T1000 (cell line): ENCODE measurements at regions not wholly inside any gene's neighbourhood (a gene's known extent, or its start where the extent isn't known, plus 50 kb on each side); places are given as distances from the start of the nearest gene placed in this dataset.

Source experiments
- DNase-seq: peaks from one replicate; lab custom pipeline; 2025; ENCODE audit warnings: mixed read lengths; lab: John Stamatoyannopoulos, UW

DNA sequence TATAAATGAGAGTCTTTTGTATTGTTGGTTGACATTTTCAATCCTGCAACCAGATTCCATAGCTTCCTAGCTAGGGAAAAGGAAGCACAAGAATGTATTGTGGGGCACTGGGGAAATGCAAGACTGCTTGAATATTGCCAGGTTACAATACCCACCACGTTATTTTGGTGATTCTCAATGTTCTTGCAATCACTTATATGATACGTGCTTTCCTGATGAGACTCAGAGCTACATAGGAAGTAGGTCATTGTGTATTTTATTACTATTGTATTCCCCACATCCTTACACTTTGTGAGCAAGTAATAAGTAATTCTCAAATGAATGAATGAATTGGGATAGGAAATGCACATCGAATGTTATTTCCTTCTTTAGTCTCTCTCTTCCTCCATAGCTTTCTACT is 217.1 kb upstream of the CD180 start:
- DNase-seq = no peak

DNA sequence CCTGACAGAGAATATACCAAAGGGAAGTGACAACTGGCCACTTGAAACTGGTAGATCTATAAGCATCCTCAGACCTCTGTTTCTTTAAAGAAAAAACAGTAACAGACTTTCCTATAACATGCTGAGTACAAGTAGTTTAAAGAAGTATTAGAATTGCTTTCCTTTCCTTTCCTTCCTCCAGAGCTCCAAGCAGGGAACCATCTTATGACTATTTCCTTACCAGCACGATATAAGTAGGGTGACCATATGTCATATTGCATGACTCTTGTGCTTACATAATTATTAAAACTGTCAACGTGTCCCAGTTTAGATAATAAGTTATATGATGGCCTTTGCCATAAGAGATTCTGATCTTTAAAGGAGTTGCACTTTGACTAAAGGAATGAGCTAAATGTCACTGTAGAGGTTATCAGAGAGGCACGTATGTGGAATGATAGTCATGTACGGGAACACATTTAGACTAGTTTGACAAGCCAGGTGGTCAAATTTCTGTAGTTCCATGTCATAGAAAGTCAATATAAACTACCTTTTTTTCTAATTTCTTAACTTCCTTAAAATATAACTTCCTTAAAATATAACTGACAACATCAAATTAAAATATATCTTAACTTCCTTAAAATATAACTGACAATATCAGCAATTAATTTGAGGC is 212.7 kb upstream of the CD180 start:
- no peak for DNase-seq

DNA sequence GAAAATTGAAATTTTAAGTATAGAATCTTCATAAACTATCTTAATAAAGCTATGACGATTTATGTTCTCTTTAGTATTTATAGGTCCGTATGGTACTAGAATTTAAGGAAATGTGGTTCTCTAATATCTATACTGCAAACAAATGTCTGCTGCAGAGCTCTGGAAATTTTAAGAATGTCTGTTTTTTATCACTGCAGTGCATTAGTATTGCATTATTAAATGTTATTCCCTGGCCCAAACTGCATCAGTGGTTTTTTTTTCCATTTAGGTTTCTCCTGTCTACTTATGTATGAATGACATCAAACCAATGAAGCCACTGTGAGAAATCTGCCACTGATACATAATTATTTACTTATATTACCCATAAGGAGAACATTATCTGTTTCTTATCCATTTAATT is 211.4 kb upstream of the CD180 start:
- DNase-seq = no peak

DNA sequence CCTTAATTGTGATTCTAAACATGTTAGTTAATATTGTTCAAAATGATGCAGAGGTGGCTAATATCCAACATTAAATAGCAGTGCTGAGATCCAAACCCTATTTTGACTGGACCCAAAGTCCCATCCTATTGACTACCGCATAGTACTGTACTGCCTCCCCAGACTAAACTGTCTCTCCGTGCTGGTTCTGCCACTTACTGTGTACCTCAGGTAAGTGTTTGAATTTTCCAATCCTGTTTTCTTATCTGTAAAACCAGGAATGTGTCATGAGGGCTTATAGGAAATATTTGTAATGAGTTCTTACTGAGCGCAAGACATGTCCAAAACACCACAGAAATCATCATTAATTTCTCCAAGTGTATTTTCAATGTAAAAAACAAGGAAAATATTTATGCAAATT is 209.2 kb upstream of the CD180 start:
- no peak for DNase-seq

DNA sequence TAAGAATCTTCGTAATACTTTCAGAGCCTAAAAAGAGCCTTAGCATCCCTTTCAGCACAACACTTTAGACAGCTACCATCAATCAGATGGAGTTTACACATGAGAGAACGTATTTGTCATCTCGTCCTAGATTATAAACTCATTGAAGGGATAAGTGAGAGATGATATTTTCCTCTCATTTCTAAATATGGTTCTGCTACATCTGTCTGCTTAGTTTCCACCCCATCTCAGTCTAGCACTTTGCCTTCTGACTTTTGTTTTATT is 208.4 kb upstream of the CD180 start:
- DNase-seq = no peak

DNA sequence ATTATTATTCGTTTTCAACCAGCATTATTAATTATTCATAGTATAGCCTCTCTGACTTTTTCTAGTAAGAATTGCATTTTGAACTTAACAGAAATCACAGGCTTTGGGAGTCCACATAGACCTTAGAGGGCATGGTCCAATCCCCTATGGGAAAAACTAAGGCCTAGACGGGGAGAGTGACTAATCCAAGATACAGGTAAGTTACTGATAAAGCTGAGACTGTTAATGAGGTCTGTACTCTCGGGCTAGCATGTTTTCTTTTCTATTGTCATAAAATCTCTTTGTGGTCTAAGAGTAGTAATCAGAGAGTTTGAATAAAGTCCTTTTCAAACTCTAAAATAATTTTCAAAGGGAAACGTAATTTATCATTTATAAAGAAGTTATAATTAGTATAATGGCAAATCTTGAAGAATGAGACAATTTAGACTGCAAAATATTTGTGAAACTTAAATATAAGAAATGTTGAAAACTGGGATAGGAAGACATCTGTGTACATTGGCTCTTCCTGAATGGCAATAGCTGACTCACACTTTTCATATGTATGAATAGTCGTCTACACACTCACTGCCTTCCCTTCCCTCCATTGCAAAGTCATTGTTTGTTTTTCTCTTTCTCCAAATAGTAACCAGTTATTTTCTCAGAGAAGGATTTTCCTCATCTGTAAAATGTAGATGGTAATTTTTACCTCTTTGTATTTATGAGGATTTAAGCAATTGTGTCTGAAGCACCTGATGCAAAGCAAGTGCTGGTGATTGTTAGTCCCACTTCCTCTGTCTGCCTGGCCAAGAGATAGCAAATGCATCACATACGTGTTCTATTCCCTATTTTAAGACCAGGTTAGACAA is 207.9 kb upstream of the CD180 start:
- DNase-seq = no peak

DNA sequence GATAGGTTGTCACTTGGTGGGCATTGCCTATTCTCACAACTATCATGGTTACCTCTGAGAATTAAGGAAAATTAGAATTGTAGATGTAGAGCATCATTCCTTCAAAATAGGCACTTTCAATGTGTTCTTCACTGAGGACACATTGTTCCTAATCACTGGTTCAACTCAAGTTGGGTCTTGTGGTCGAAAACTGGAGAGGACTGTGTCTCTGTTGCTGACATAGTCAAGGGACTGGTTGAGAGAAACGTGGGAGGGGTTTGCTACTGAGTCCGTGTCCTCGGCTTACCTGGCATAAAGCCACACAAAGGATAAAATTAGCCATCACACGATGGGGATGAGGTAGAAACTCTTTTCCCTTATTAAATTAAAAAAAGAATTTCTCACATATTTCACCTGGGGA is 205.9 kb upstream of the CD180 start:
- no peak for DNase-seq

DNA sequence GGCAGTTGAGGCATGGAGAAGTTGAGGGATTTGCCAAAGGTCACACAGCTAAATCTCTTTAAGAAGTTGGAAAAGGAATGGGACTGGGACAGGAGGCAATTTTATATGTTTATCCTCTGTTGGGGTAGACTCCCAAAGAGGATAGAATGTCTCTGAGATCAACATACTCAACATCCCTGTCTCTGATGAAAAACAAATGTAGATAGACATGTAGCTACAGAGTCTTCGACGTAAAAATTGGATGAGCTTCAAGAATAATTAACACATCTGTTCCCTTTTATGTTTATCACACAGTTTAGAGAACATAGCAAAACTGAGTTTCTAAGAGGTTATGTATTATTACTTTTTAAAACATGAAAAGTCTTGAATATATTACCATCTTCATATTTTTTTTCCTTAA is 204.6 kb upstream of the CD180 start:
- no peak for DNase-seq

DNA sequence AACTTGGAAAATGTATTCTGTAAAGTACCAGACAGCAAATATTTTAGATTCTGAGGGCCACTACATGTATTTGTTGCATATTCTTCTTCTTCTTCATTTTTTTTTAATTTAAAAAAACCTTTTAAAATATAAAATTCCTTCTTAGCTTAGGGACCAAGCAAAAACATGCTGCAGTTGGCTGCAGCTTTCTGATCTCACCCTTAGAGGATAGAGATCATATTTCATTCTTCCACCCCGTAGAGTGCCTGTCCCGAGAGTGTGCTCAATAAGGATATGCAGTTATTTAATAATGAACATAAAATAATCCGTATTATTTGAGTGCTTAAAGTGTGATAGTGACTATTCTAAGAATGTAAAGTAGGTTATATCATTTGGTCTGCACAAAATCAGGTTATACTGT is 204.2 kb upstream of the CD180 start:
- DNase-seq = no peak

DNA sequence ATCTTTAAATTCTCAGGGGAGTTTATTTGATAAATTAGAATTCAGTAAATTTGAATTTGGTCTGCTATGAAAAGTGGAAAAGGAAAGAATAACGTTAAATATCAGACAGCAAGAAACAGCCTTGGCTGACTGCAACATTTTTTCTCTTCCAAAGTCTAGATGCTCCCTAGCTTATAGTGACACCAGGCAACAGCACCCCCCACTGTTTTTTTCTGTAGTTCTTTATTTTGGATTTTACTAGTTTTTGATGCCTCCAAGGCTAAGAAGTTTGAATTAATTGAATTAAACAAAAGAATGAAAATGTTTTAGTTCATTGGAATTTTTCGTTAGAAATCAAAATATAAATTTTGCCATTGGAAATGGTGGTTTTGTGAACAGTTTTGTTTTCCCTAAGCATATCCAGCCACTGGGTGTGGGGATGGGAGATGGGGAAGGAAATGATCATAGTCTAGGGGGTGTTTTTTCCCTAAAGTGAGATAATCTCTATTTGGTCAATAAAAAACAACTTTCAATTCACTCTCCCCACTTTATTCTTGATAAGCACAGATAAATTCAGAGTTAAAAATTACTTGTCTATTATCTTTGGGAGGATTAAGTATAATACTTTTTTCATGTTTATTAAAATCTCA is 199.3 kb upstream of the CD180 start:
- no peak for DNase-seq

DNA sequence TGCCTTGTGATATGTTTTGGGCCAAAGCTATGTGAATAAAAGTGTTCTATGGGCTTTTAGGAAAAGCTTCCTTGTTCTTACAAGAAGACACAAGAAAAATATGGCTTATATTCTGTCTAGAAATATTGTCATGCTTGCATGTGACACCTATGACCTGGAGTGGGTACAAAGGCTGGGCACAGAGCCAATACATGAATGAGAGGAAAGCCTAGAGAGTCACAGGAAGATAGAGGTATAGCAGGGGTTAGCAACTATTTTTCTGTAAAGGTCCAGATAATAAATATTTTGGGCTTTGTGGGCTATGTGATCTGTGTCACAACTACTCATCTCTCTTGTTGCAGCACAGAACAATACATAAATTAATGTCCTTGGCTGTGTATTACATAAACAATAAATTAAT is 196.6 kb upstream of the CD180 start:
- no peak for DNase-seq

DNA sequence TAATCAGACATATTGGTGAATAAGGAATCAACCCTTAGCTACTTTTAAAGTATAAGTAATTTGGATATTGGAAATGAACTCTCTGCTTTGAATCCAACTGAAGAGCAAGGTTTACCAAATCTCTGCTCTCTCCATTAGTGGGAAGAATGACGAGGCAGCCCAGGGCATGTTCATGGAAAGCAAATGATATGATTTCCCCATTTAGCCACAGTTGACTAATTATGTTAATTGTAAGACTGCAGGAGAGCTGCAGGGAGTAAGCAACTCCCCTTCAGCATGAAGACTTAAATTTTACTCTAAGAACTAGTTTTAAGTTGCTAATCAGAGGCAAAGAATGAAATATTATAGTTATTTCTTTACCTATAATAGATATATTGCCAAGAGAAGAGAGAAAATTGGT is 194.3 kb upstream of the CD180 start:
- no peak for DNase-seq

DNA sequence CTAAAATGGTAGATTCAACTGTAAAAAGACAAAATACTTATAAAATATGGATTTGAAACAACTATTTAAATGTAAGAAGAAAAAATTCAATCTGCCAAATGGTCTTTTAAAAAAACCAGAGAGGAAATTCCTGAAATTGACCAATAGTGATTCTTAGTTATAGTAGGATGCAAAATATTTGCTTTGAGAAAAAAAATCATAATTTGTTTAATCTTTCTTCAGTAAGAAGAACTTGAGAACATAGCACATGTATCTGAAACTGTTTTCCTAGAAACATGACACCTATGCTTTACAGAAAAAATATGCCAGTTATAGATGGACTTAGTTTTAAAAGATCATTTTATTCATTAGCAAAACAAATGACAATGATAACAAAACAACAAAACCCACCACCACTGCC is 186.9 kb upstream of the CD180 start:
- no peak for DNase-seq

DNA sequence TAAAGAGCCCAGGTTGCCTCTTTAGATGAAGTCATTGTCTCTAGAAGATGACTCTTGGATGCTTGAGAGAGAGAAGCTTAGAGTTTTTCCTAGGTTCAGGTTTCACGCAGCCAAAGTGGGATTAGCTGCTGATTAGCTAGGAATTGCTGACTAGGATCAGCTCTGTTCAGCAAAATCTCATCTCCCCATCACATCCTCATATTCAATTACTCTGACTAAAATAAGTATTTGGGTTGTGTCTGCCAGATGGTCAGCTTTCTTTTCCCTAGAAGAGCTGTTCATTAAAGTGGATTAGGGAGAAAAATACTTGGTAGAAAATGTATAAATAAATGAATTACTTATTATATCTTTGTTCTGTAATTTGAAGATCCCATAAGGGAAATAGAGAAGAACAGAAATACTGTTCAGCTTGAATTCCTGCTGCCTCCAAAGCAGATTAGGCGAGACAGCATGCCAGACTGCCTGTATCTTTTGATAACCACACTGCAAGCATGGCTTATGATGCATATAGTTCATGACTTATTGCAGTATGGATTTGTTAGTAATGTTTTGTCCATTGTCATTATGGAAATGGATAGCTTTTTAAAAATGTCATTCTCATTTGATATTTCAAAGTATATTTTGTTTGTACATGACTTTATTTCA is 184.8 kb upstream of the CD180 start:
- no peak for DNase-seq

DNA sequence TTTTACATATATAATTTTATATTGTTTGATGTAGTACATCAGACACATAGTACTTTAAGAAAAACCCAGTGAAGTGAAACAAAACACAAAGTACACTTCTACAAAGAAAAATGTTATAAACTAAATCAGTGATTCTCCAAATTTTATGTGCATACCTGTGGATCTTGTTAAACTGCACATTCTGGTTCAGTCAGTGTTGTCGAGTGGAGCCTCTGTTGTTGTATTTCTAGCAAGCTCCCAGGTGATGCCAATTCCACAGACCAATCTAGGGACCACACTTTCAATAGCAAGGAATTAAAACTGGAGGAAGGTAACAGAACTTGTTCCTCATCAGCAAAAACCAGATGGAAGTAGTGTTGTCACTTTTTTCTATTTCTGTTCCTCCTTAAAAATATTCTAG is 183.8 kb upstream of the CD180 start:
- DNase-seq = no peak

DNA sequence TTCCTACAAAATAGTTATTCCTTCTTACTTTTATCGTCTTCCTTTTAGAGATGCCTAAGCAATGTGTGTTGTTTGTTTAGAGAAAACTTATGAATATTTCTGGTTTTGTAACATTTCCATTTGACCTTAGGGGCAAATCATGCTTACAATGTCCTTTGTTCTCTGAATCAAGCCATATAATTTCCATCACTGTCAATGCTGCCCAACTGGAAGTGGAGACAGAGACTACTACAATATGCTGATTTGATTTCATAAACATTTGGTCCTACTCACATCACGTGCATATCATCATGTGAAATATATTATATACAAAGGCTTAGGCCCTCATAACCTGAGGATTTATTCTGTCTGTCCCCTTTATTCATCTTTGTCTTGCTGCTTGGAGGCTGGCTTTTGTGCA is 183.2 kb upstream of the CD180 start:
- no peak for DNase-seq

DNA sequence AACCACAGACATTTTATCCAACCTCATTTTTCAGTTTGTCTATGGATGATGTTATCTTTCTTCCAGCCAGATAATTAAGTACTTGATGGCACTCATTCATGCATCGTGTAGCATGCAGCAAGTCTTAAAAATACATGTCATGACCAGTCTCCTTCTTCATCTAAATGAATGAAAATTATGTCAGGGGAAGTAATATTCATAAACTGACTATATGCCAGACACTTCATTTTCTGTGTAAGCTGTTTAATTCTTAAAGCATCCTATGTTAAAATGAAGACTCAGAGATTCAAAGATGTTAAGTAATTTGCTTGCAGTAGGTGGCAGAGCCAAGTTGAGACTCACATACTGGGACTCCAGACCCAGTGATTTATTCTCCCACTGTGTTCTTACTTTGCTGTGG is 181.7 kb upstream of the CD180 start:
- no peak for DNase-seq

DNA sequence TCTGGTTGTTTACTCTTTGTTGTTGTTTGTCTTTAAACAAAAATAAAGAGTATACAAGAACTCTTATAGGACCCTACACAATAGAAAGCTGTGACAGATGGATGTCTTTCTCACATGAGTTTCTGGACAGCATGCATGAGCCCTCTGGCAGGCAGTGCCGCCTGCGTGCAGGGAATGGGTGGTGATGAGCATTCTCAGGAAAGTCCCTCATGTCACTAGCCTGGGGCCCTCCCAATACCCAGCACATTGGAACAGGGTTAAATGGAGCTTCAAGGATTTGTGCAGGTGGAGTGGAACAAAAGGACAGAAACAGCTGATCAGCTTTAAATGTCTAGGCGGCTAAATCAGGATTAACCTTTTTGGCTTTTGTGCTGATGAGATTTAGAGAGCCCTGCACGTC is 181.0 kb upstream of the CD180 start:
- DNase-seq = no peak

DNA sequence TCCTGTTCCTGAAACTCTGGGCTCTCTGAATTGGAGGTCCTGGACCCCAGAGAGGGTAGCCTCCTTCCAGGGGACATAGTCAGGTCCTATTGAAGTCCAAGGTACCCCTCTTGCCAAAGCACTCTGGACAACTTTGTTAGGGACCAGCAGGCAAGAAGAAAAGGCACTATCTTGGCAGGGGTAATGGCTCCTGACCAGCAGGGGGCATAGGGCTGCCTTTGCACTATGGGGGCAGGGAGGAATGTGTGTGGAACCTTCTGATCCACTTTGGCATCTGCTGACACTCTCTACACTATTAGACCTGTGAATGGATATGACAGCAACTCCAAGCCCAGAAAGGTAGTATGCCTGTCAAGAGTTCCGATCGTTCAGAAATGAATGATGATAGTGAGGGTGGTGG is 179.0 kb upstream of the CD180 start:
- no peak for DNase-seq

DNA sequence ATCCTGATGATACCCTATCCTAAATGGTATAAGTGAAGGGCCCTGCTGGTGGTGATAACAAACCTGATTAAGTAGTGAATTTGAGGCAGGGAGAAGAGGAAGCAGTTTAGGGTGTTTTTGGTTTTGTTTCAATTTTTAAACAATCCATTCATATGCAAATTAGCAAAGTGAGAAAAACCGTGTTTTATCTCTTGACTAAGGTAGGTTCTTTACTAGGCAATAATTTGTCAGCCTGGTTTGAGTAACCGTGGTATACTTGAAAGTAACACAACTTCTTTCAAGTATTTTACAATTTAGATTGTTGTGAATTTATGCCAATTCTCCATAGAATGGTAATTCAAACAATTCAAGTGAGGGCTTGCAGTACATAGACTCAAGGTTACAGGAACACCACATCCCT is 177.8 kb upstream of the CD180 start:
- no peak for DNase-seq

DNA sequence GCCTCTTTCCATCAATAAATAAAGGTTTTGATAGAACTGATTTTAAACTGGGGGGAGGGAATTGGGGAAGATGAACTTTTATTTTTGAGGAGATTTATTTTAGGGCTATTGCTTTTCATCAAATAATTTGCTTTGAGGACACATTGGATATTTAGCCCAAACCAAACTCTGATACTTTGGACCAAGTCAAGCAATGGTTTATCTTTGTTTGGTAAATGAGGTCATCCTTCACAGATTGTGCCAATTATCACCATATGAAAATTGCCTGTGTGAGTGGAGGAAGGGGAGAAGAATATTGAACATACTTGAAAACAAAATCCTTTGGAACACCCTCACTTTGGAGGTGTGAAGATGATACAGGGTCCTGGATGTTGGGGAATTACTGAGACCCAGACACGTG is 176.9 kb upstream of the CD180 start:
- no peak for DNase-seq

DNA sequence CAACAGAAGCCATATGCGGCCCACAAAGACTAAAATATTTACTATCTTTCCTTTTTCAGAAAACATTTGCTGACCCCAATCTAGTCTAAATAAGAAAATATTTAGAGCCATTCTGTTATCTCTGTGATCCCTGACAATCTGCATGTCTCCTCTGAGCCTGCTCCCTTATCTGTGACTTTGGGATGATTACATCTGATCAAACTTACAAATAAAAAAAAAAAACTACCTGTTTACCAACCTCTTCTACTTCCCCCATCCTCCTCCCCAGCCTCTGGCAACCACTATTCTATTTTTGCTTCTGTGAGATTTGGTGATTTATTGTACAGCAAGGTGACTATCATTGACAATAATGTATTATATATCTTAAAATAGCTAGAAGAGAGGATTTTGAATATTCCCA is 176.3 kb upstream of the CD180 start:
- DNase-seq = no peak

DNA sequence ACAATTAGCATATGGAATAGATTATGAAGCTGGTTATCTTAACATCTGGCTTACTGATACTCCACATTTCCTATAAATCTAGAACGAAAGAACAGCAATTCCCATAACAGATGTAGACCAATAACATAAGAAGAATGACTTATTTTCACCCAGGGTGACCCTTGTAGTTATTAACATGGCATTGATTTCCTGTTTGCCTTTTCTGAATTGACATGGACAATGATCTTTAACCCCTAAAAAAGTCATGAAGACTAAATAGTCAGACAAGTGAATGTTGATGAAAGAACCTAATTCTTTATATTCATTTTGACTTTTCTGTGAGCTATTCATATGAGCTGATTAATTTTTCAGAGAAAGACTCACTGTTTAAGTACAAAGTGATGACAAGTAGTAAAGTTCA is 175.3 kb upstream of the CD180 start:
- DNase-seq = no peak
